ENCODE measurements at regions not wholly inside any gene's neighbourhood (a gene's known extent, or its start where the extent isn't known, plus 50 kb on each side); places are given as distances from the start of the nearest gene placed in this dataset.

- no peak for TF ChIP-seq CTCF (conservative IDR thresholded peaks at IDR 0.05; ENCODE audit: low read depth, low read length)
- TF ChIP-seq EZH2 (IDR thresholded peaks at IDR 0.05; ENCODE audit: borderline replicate concordance, low read depth, low read length, poor library complexity, severe bottlenecking), result no peak
These were observed 276.2 kb upstream of the NETO1 start for GRCh38 chr18:73144030-73144429.

All from A673 (cell line).